Subcutaneous abdominal adipose tissue (tissue), 5 donors: ENCODE measurements at regions not wholly inside any gene's neighbourhood (a gene's known extent, or its start where the extent isn't known, plus 50 kb on each side); places are given as distances from the start of the nearest gene placed in this dataset.

Source experiments
- H3K27ac ChIP-seq: one replicate; pipeline ENCODE4 v1.7.0; 2013; ENCODE audit warnings: low read depth, mild to moderate bottlenecking, inconsistent platforms, low read length, moderate library complexity
- H3K27me3 ChIP-seq, 5 donors: one replicate each; pipeline ENCODE4 v1.7.0; 2013; ENCODE audit warnings: low read length in 5 of 5, inconsistent platforms in 1 of 5; ENCODE audit not compliant: control insufficient read depth in 5 of 5, insufficient read depth in 4 of 5
- H3K36me3 ChIP-seq, 5 donors: one replicate each; pipeline ENCODE4 v1.7.0; 2013; ENCODE audit warnings: low read length in 5 of 5; ENCODE audit not compliant: control insufficient read depth in 5 of 5, insufficient read depth in 5 of 5
- H3K4me1 ChIP-seq, 5 donors: one replicate each; pipeline ENCODE4 v1.7.0; 2013; ENCODE audit warnings: low read length in 5 of 5, mild to moderate bottlenecking in 3 of 5, moderate library complexity in 1 of 5; ENCODE audit not compliant: control insufficient read depth in 5 of 5, insufficient read depth in 5 of 5
- H3K4me3 ChIP-seq, 5 donors: one replicate each; pipeline ENCODE4 v1.7.0; 2013; ENCODE audit warnings: low read length in 5 of 5, low read depth in 1 of 5
- H3K9ac ChIP-seq, 5 donors: one replicate each; pipeline ENCODE4 v1.7.0; 2013; ENCODE audit warnings: low read length in 5 of 5, mild to moderate bottlenecking in 4 of 5, moderate library complexity in 3 of 5
- H3K9me3 ChIP-seq, 5 donors: one replicate each; pipeline ENCODE4 v1.7.0; 2013; ENCODE audit warnings: low read length in 5 of 5; ENCODE audit not compliant: control insufficient read depth in 5 of 5
- donor health status: healthy.
- donor health status: healthy.
- donor health status: healthy.
- donor health status: healthy.
- donor health status: healthy.

DNA sequence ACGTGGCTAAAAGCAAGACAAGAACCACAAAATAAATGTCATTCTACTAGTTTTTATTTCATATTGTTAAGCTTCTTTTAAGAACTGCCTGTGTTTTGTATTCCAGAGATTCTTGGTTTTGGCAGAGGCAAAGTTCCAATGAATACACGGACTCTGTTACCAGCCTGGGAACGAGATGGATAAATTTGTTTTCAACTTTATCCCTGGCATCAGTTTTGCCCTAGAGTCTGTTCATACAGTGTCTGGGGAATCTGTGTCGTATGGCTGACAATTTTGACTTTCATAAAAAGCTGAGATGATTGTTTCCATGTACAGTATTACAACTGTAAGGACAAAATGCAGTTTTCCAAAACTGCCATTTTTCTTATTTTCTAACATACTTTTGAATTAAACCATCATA, 327.6 kb downstream of the TBC1D4 start:
- Histone ChIP-seq H3K36me3 (no peaks in the 10 kb centered on the region), H3K9me3 (peaks cover 0 to 5% (median 3%) of the 10 kb centered on the region in 5 donors), H3K27ac (no peak overlapping the region), H3K4me3 (no peak overlapping the region), H3K4me1 (peaks cover 0 to 14% (median 5%) of the 10 kb centered on the region in 5 donors), H3K27me3 (no peaks in the 10 kb centered on the region), H3K9ac (no peak overlapping the region)

GRCh38 chr13:75153834-75154233, 328.1 kb downstream of the TBC1D4 start:
- Histone ChIP-seq H3K9ac (no peak overlapping the region), H3K36me3 (no peaks in the 10 kb centered on the region), H3K4me1 (peaks cover 0 to 14% (median 5%) of the 10 kb centered on the region in 5 donors), H3K4me3 (no peak overlapping the region), H3K9me3 (peaks cover 0 to 5% (median 3%) of the 10 kb centered on the region in 5 donors), H3K27me3 (no peaks in the 10 kb centered on the region), H3K27ac (no peak overlapping the region)

DNA sequence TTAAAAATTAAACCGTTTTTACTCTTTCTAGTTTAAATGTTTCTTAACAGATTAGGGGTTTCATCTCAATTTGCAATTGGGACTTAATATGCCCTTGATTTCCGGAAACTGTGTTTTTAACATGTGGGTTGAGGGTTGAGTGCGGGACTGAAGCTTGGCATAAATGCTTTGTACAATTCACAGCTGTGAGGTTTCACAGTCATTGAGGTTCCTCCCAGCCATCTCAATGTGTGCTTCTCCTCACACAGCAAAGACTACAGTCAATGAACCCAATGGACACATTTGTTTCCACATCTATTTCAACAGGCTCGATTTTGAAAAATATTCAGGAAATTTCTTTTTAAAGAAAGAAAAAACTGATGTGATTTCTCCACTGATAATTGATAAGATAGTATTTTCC, 328.6 kb downstream of the TBC1D4 start:
- peaks cover 0 to 14% (median 5%) of the 10 kb centered on the region in 5 donors for H3K4me1 ChIP-seq
- no peaks in the 10 kb centered on the region for H3K36me3 ChIP-seq
- no peak overlapping the region for H3K27ac ChIP-seq
- no peak overlapping the region for H3K9ac ChIP-seq
- H3K9me3 ChIP-seq: peaks cover 0 to 5% (median 3%) of the 10 kb centered on the region in 5 donors
- no peak overlapping the region for H3K4me3 ChIP-seq
- no peaks in the 10 kb centered on the region for H3K27me3 ChIP-seq

- H3K27ac ChIP-seq: no peak overlapping the region
- peaks cover 0 to 14% (median 5%) of the 10 kb centered on the region in 5 donors for H3K4me1 ChIP-seq
- no peaks in the 10 kb centered on the region for H3K9me3 ChIP-seq
These were observed 330.8 kb downstream of the TBC1D4 start for GRCh38 chr13:75151081-75151643.

GRCh38 chr13:75149776-75150175, 332.2 kb downstream of the TBC1D4 start:
- Histone ChIP-seq H3K4me3 (no peak overlapping the region), H3K36me3 (no peaks in the 10 kb centered on the region), H3K9ac (no peak overlapping the region), H3K27me3 (peaks cover 0 to 2% (median 0%) of the 10 kb centered on the region in 5 donors), H3K9me3 (no peaks in the 10 kb centered on the region), H3K4me1 (peaks cover 0 to 14% (median 5%) of the 10 kb centered on the region in 5 donors), H3K27ac (no peak overlapping the region)

More at GRCh38 chr13:75151081-75151643, 330.8 kb downstream of the TBC1D4 start:
- H3K27me3 ChIP-seq: no peaks in the 10 kb centered on the region
- H3K4me3 ChIP-seq: no peak overlapping the region
- no peaks in the 10 kb centered on the region for H3K36me3 ChIP-seq
- H3K9ac ChIP-seq: no peak overlapping the region

- Histone ChIP-seq H3K27ac (no peak overlapping the region), H3K36me3 (no peaks in the 10 kb centered on the region), H3K9ac (no peak overlapping the region), H3K4me3 (no peak overlapping the region), H3K4me1 (no peaks in the 10 kb centered on the region), H3K27me3 (peaks cover 0 to 2% (median 0%) of the 10 kb centered on the region in 5 donors), H3K9me3 (no peaks in the 10 kb centered on the region)
These were observed 334.0 kb downstream of the TBC1D4 start for GRCh38 chr13:75147946-75148345.

DNA sequence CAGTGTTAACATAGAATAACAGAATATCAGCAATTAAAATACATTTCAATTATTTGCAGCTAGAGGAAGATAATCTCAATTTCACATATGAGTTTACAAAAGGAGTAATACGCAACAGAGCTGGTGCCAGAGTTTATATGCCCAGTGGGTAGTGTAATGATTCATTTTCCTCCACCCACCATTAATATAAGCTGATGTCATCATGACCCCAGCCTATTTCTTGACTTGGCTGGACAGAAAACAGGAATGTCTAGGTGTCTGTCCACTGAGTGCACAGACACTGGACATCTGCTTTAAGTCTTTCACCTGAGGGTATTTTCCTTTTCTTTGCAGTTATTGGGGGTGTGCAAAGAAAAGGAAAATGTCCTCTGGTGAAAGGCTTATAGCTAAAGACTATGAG, 335.5 kb downstream of the TBC1D4 start:
- H3K9ac ChIP-seq: no peak overlapping the region
- H3K4me3 ChIP-seq: no peak overlapping the region
- no peak overlapping the region for H3K27ac ChIP-seq
- no peaks in the 10 kb centered on the region for H3K4me1 ChIP-seq
- H3K36me3 ChIP-seq: no peaks in the 10 kb centered on the region
- H3K27me3 ChIP-seq: peaks cover 0 to 2% (median 0%) of the 10 kb centered on the region in 5 donors
- no peaks in the 10 kb centered on the region for H3K9me3 ChIP-seq

DNA sequence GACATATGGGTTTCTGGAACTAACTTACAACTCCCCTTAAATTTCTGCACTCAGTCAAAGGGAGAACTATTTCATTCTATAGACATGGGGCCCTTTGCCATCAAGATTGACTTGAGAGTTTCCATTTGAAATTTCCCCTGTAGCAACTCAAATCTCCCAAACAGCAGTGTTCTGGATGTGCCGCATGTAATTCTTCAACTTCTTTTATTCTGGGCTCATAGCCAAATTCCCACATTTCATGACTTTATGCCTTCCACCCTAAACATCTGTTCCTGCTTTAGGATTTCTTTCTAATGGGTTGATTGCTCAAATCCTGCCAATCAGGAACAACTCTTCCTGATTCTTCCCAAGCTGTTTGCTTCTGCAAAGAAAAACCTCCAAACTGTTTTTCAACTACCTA, 336.0 kb downstream of the TBC1D4 start:
- H3K4me3 ChIP-seq: no peak overlapping the region
- H3K9ac ChIP-seq: no peak overlapping the region
- no peaks in the 10 kb centered on the region for H3K36me3 ChIP-seq
- H3K4me1 ChIP-seq: no peaks in the 10 kb centered on the region
- peaks cover 0 to 2% (median 0%) of the 10 kb centered on the region in 5 donors for H3K27me3 ChIP-seq
- no peak overlapping the region for H3K27ac ChIP-seq
- H3K9me3 ChIP-seq: no peaks in the 10 kb centered on the region

GRCh38 chr13:75139291-75139690, 342.7 kb downstream of the TBC1D4 start:
- Histone ChIP-seq H3K36me3 (no peaks in the 10 kb centered on the region), H3K4me1 (no peaks in the 10 kb centered on the region), H3K27ac (no peak overlapping the region), H3K27me3 (no peaks in the 10 kb centered on the region), H3K9ac (no peak overlapping the region), H3K9me3 (peaks cover 4 to 20% (median 17%) of the 10 kb centered on the region in 5 donors), H3K4me3 (no peak overlapping the region)

DNA sequence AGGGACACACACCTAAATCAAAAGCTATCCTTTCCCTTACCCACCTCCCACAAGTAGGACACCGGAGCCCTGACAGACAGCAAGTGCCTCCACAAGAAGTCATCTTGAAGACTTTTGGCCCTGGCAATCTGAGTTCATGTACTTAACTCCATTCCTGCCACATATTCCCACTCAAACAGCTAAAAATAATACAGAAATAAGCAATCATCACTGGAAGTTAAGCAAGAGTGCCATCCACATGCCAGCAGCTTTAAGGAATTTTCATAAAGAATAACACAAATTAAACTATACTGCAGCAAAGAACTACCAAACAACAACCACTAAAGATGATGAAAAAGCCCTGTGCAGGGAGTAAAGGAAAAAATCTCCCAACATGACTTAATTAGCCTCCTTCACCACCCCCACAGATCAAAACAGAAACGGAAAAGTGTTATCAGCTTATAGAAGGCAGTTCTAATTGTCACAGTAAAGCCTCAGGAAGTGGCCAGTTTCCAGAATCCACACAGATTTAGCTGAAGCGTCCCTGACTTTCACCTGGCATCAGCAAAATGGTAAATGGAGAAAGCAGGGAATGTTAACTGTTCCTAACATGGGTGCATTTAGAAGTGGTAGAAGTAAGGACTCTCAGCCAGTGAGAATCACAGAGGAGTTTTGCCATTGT, 343.9 kb downstream of the TBC1D4 start:
- H3K4me1 ChIP-seq: no peaks in the 10 kb centered on the region
- no peak overlapping the region for H3K4me3 ChIP-seq

More for the DNA sequence above, 343.9 kb downstream of the TBC1D4 start:
- no peaks in the 10 kb centered on the region for H3K36me3 ChIP-seq
- no peaks in the 10 kb centered on the region for H3K27me3 ChIP-seq
- peaks cover 4 to 20% (median 17%) of the 10 kb centered on the region in 5 donors for H3K9me3 ChIP-seq
- H3K9ac ChIP-seq: no peak overlapping the region
- H3K27ac ChIP-seq: no peak overlapping the region
